IMR-90 (cell line): ENCODE measurements at regions not wholly inside any gene's neighbourhood (a gene's known extent, or its start where the extent isn't known, plus 50 kb on each side); places are given as distances from the start of the nearest gene placed in this dataset.
"Not testable (repeated sequence)": the region's sequence is repeated elsewhere in the genome, so short reads cannot be mapped to it uniquely, and the experiment has no call there.

Source experiments
- CTCF ChIP-seq: conservative IDR thresholded peaks from 2 replicates; pipeline ENCODE4 v1.5.1; 2012; ENCODE audit warnings: mild to moderate bottlenecking, low read depth, low read length, improper control_type of control experiment
- MAFK ChIP-seq: IDR thresholded peaks from 2 replicates; pipeline ENCODE4 v1.6.1; 2012; ENCODE audit warnings: low read depth, low read length, improper control_type of control experiment
- MXI1 ChIP-seq: IDR thresholded peaks from 2 replicates; pipeline ENCODE4 v1.6.1; 2012; ENCODE audit warnings: low read depth, mild to moderate bottlenecking, low read length, moderate library complexity, borderline replicate concordance

- not testable (repeated sequence) for TF ChIP-seq CTCF, MAFK, MXI1
These were observed 779.8 kb downstream of the PRIM2 start for GRCh38 chr6:58097251-58097650.
